ENCODE measurements at regions not wholly inside any gene's neighbourhood (a gene's known extent, or its start where the extent isn't known, plus 50 kb on each side); places are given as distances from the start of the nearest gene placed in this dataset.

DNA sequence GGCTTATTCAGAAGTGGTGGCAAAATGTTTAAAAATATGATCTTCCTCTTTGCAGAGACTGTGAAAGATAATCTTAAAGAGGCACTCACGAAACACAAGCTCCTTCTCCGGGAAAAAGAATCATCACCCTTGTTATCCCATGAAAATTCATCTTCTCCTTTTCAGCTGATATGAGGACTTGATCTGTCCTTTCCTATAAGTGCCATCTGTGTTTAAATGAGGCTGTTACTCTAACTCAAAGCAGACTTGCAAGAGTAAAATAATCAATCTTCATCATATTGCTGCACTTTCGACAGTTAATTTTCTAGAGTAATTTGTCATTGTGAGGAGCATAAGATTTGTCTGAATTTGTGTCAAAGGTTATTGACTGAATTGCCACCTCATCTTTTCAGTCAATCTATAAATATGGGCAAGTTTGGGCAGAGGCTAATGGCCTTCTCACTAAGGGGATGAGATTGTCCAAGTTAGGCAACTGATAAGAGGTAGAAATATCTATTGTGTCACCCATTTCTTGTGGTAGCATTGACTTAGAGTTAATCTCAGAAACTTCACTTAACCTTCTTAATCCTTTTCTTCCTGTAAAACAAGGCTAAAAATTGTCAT is 452.9 kb downstream of the GRXCR1 start:
- DNase-seq (ENCODE audit: low spot score): no peak

DNA sequence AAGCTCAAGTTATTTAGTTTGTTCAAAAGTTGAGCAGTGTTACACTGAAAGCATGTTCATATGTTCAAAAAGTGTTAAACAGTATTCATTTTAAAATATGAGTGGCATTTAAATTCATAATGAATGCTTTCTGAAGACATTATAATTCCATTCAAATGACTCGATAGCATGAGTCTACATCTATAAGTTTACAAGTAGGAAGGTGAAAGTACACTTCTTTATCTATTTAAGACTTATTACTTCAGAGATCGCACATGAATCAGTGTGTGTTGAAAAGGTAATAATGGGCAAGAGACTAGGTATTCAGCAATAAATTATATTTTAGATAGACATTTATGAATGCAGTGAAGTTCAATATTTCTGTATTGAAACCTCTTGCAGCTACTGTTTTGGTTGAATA is 456.1 kb downstream of the GRXCR1 start:
- DNase-seq (ENCODE audit: low spot score): no peak

DNA sequence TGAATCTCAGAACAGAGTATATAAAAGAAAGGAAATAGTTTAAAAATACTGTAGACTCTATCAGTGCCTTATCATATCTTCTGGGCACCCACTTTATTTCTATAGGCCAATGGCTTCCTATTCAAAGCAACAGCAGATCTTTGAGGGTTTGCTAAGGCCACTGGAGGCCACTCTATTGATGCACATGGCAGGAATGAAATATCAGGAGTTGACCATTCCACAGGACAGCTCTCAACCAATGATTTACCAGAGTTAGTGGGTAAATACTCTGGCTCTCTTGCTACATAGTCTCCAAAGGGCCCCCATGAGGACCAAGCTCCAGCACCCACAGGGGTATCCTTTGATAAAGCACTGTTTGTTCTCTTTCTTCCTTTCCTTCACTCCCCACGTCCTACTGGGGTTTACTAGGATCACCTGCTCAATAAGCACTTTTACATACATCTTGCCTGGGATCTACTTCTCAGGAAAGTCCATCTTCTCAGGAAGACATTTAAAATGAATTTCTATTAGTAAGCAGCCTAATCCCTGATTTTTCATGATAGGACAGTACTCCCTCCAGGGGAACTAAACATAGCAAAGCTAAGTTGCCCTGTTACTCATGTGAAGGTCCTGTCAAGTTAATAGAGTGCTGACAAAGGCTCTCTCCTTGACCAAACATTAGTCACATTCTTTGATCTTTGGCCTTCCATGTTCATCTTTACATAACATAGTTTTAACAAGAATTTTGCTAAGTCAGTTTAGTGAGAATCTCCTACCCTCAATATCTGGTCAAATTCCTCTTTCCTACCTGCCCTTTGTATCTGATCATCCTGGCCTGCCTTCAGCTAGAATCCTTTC is 459.7 kb downstream of the GRXCR1 start:
- no peak for DNase-seq (ENCODE audit: low spot score)

DNA sequence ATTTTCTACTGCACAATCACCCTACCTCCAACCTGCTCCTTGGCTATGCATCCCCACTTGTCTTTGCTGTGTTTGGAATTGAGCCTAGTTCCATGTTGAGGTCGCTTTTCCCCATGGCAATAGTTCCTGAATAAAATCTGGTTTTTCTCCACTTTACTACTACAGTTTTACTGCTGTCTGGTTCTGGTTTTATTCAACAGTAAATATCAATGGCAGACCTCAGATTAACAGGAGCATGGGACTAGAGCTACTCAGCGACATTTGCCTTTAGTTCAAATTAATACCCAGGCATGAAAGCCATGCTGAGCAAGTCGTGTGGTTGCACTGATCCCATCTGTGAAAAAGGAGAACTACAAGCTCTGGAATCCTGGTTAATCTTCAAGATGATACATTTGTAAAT is 460.3 kb downstream of the GRXCR1 start:
- no peak for DNase-seq (ENCODE audit: low spot score)

DNA sequence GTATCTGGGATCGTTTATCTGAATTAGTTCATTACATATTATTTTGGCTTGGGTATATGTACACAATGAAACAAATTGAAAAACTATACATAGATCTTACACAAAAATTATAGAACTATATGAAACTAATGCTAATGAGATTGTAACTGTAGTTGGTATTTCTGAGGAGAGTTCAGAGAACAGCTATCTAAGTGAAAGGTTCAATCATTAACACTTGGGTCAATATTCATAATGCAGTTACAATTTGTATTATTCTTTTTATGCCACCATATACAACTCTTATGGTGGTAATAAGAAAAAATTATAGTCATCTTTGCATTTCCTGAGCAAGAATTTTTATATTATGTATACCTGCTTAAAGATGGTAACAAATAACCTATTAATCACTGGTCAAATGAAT is 461.0 kb downstream of the GRXCR1 start:
- DNase-seq (ENCODE audit: low spot score): no peak

DNA sequence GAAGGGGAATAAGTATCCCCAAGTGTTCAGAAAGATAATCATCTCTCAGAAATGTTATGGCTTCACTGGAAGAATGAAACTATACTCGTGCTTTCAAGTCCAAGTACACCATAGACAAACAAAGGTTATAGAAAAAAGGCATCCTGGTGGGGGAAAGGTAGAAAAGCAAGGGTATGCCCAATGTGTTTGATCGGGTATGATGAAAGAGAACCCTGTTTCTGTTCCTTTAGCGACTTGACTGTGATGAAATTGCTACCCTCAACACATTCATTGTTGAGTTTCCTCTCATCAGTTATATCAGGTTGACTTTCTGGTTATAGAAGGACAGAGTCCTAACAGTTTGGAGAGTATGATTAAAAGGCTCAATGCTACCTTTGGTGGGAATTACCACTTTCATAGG is 464.3 kb downstream of the GRXCR1 start:
- DNase-seq (ENCODE audit: low spot score): no peak

DNA sequence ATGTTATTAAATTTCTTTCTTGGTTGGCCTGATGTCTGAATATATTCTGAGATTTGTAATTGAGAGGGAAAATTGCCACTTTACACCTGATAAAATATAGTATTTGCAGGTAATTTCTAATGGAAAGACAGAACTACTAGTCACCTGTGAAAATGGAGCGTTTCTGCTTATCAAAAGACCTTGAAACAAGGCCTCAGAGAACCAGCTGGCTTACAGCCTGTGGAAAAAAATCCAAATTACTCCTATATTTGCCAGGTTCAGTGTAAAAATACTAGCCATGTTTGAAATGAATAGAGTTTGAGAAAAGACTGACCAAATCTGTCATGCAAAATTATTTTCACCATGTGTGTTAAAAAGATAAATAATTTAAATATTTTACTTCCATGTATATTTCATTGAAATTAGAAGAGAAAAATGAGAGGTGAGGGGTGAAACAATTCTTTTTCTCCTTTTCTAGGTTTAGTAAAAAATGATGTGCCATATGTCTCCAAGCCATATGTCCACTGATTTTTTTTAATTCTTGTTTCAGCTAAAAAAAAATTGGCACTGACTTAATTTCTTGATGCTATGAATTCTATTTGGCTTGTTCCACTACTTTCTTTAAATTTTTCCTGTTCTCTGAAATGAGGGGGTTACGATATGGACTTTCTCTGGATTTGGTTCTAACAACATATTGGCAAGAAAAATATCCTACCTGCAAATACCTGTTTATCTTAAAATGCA is 464.9 kb downstream of the GRXCR1 start:
- no peak for DNase-seq (ENCODE audit: low spot score)

DNA sequence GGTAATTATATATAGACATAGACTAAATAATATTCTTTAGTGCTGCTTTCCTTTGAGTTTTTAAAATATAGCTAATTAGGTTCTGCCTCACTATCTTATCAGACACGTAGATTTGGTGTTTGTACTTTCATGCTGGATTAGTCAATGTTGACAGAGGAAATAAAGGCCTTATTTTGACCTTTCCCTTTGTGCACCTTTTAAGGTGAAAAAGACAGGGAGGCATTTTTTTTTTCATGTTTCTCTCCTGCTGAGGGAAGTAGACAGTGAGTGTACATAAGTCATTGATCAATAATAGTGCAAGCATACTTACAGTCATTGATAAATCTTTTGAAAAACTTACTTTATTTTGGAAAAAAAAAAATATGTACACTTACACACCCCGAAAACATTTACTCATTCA is 467.8 kb downstream of the GRXCR1 start:
- DNase-seq (ENCODE audit: low spot score): no peak

DNA sequence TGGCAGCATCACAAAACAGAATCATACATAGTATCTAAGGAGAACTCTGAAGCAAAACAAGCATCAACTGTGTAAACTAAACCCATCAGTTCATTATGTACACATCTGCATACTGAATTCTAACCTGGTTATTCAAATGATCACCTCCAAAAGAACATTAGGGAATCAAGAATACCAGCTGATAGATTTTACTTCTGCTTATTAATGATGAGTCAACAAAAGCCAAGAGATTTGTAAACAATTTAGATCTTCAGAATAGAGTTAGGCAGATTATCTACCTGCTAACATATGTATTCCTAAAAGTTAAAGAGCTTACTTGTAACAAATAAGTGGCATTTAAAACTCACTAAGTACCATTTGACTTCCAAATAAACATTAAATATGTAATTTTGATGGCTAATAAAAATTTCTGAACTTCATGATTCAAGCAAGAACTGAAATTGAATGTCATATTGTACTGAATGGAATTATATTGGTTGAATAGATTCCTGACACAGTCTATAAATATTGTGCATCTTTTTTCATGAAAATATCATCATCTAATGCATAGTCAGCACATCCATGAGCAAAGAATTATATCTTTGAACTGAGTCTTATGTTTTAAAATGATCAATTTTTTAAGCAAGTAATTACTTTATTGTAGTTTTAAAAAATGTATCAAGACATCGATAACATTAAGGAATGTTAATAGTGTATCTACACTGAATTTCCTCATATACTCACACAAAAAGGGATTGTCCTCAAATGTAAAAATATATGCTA is 470.5 kb downstream of the GRXCR1 start:
- DNase-seq (ENCODE audit: low spot score): no peak

DNA sequence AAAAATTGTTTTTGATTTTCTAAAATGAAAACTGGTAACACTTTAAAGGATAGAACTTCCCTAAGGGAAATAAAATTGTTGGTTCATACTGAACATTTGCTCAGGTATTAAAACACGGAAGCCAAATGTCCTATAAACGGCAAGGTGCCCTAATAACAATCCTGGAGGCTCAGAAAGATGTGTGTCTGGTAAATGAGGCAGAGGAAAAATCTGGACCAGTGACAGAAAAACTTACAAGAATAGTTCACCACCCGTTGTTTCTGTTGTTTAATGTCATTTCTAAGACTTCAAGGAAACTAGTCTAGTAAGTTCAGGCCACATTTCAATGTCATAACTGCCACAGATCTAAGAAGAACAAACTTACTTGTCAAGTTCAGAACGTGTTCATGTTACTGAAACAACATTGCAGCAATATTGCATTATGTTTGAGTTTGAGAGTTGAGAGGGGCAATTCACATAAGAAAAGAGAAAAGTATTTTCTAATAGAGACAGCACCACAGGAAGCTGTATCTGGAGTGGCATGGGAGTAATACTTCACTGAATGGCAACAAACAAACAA is 476.6 kb downstream of the GRXCR1 start:
- no peak for DNase-seq (ENCODE audit: low spot score)

DNA sequence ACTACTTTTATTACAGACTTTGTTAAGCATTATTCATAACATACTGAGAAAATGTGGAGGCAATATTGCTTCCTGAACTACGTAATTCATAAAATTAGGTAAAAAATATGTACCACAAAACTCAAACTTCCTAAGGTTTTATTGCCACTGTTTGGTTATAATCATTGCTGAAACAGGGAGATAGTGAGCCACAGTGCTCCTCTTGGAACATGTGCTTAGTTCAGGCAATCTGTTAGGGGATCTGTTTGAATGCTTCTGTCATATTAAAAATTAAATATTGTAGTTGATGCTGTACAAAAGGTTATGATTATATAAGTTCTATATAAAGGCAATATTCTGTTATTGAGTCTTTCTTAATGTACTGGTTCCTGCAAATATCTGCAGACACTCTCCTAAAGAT is 480.7 kb downstream of the GRXCR1 start:
- DNase-seq (ENCODE audit: low spot score): no peak

DNA sequence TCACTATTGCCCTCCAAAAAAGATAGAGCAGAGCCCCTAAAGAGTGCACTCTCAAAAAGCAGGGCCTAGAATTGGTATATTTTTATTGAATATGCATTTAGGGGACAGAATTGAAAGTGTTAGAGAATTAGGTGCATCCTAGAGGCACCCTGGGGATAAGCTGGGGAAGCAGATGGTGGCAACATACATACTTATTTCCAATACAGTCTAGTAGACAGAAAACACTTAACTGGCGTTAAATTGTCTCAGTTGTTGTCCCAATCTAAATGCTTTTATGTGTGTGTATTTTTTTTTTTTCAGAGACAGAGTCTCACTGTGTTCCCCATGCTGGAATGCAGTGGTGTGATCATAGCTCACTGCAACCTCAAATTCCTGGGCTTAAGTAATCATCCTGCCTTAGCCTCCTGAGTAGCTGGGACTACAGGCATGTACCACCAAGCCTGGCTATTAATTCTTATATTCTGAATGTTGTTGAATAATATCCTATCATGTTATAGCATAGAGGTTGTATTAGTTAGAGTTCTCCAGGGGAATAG is 481.8 kb downstream of the GRXCR1 start:
- no peak for DNase-seq (ENCODE audit: low spot score)

DNA sequence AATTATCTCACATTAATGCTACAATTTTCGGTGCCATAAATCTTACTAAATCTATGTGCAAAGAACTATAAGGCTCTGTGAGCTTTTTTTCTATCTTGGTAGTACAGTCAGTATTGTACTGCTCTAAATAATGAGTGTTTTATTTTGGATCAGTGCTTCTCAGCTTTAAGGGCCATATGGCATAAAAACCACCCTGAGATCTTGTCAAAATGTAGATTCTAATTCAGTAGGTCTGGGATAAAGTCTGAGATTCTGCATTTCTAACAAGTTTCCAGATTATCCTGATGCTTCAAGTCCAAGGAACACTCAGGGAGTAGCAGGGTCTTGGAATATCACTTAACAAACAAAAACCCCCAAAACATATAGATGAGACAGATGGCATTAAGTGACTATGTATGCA is 486.5 kb downstream of the GRXCR1 start:
- no peak for DNase-seq (ENCODE audit: low spot score)

DNA sequence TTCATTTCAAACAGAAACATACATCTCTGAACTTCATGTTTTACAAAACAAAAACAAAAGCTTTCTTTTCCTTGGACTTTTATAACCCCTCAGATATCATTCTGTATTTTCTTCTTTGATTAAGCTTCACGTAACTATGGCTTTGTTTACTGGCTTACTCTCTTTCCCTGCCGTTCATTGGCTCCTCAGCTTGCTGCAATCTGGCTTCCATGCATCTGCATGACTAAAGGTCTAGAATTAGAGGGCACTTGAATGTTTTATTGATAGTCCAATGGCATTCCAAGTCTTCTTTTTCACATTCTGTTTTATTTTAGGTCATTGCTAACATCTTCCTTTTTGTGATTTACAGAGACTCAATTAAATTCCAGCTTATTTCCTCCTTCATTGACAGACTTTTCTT is 487.6 kb downstream of the GRXCR1 start:
- DNase-seq (ENCODE audit: low spot score): no peak

DNA sequence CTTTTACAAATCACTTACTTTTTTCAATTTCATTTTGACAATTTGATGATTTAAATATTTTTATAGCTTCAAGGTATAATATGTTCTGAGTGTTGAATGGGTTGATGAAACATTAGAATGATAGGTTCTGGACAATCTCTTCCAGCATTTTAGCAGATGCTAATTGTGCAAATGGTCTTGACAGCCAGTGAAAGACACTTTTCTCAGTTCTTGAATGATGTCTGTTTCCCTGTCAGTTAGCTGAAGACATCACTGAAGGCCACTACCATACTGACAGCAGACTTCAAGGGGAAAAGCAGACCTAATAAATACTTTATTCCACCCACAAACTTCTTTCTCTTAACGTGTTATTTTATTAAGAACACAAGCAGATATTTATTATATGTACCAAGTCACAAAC is 498.6 kb downstream of the GRXCR1 start:
- no peak for DNase-seq (ENCODE audit: low spot score)

DNA sequence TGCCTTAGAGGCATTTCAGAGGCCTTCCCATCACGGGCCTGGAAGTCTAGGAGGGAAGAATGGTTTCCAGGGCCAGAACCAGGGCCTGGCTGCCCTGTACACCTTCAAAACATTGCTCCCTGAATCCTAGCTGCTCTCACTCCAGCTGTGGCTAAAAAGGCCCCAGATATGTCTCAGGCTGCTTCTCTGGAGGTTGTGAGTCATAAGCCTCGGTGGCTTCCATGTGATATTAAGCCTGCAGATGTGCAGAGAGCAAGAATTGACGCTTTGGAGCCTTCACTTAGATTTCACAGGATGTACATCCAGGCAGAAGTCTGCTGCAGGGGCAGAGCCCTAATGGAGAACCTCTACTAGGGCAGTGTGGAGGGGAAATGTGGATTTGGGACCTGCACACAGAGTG is 502.5 kb downstream of the GRXCR1 start:
- DNase-seq (ENCODE audit: low spot score): no peak

DNA sequence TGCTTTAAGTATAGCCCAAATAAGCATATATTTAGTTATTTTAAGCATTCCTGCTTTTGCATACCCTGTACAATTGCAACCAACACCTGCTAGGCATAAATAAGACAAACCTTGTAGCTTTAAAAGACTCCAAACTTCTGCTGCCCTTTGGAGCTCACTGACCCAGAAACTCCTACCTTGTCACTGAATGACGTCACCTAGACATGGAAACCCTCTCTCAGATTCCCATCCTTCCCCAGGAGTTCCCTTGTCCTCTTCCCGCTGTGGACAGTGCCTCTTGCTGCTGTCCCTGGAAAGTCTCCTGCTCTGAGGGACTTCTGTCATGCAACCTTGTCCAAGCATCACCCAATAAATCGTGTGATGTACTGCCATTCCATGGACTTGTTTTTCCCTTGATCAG is 507.2 kb downstream of the GRXCR1 start:
- no peak for DNase-seq (ENCODE audit: low spot score)

DNA sequence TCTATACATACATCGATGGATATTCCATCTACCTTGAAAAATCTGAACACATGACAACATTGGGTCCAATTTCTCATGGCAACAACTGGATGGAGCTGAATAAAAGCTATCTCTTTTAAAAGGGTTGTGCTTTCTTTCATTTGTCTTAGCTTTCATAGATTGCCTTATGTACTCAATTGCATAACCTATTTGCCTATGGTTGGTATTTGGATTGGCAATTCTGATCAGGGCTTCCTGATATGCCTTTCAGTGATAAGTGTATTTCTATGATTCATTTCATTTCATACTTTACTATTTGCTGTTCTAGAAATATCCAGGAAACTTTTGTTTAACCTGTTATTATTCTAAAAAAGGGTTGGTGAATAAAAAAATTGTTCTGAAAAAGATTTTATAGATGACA is 509.9 kb downstream of the GRXCR1 start:
- no peak for DNase-seq (ENCODE audit: low spot score)

DNA sequence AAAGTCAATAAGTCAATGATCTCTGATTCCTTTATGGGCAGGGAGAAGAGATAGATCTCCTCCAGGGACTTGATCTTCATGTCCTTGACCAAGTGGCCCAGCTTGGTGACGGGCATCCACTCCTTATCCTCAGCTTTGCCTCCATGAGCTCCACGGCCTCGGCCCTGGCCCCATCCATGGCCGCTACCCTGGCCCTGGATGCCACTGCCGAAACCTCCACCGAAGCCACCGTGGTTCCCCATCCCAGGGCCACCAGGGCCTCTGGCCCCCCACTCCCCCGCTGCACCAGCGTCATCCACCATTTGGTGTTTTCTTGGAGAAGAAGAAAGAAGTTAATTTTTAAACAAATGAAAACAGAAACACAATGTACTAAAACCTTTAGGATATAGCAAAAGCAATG is 518.1 kb downstream of the GRXCR1 start:
- no peak for DNase-seq (ENCODE audit: low spot score)

DNA sequence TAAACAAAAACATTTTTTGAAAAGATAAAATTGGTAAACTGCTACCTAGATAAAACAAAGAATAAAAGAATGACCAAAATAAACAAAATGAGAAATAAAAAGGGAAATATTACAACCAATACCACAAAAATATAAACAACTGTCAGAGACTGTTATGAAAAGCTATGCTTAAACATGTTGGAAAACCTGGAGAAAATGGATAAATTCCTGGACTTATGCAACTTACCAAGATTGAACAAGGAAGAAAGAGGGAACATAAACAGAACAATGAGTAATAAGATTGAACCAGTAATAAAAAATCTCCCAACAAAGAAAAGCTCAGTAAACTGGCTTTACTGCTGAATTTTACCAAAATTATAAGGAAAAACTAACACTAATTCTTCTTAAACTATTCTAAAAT is 518.7 kb downstream of the GRXCR1 start:
- no peak for DNase-seq (ENCODE audit: low spot score)

DNA sequence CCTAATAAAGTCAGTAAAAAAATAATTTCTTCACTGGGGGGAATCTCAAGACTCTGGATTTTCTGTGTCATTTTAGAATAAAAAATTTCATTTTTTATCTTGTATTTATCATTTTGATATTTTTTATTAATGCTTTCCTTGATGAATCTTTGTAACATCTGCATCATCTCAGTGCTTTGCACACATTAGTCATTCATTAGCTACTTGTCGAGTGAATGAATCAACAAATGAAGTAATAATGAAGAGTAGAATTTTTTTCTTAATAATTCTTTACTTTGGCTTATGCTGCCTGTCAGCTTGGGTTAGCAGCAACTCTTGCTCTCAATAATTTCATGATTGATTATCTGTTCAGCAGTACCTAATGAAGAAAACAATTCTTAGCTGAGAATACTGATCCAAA is 530.8 kb downstream of the GRXCR1 start:
- no peak for DNase-seq (ENCODE audit: low spot score)

DNA sequence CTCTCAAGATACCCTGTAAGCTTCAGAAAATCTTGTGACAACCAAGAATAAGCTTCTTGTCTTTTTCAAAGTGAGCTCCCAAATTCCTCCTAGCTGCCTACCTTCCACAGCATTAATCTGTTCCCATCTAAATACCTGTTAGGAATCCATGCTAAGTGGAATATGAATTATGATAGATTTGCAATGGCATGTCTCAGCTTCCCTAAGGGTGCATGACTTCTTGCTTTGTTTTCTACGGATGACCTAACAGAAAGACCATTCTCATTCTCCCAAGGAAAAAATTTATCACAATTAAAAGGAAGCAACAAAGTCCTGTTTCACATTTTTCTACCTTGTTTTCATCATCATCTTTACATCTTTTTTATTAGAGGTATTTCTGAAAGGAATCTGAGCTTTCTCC is 532.7 kb downstream of the GRXCR1 start:
- DNase-seq (ENCODE audit: low spot score): no peak
